SK-N-MC (cell line): ENCODE measurements at regions not wholly inside any gene's neighbourhood (a gene's known extent, or its start where the extent isn't known, plus 50 kb on each side); places are given as distances from the start of the nearest gene placed in this dataset.
"Not testable (repeated sequence)": the region's sequence is repeated elsewhere in the genome, so short reads cannot be mapped to it uniquely, and the experiment has no call there.

Experiments
- DNase-seq: peaks from one replicate; pipeline ENCODE4 v3.0.0-alpha.2; 2011; ENCODE audit warnings: low read depth, low spot score
- H3K27ac ChIP-seq: fragments of 200-600 bp; sonication (generic); 2 replicates; pipeline ENCODE4 v1.5.1; 2016; ENCODE audit warnings: mixed run types
- H3K36me3 ChIP-seq: fragments of 200-600 bp; sonication (generic); 2 replicates; pipeline ENCODE4 v1.6.1; 2017; ENCODE audit warnings: antibody characterized with exemption, low read length, mixed read lengths; ENCODE audit not compliant: insufficient read depth
- H3K4me3 ChIP-seq: fragments of 200-600 bp; sonication (generic); 2 replicates; pipeline ENCODE4 v1.5.1; 2016
- H3K9ac ChIP-seq: fragments of 200-600 bp; sonication (generic); 2 replicates; pipeline ENCODE4 v1.8.0; 2017; ENCODE audit warnings: mixed run types, mixed read lengths; ENCODE audit not compliant: insufficient read length
- H3K9me3 ChIP-seq: fragments of 200-600 bp; sonication (generic); 2 replicates; pipeline ENCODE4 v1.6.1; 2017; ENCODE audit warnings: low read depth, mild to moderate bottlenecking, antibody characterized with exemption, low read length, moderate library complexity, mixed read lengths
- EZH2 ChIP-seq: fragments of 200-600 bp; sonication (generic); IDR thresholded peaks from one replicate; pipeline ENCODE4 v1.6.1; 2017; ENCODE audit warnings: antibody characterized with exemption
- FOXP2 ChIP-seq: optimal IDR thresholded peaks from 2 replicates; pipeline ENCODE3; 2011; ENCODE audit warnings: mild to moderate bottlenecking, moderate library complexity; ENCODE audit not compliant: insufficient read depth; ENCODE audit errors: extremely low read length, control extremely low read depth
- POLR2AphosphoS5 ChIP-seq: IDR thresholded peaks from 2 replicates; pipeline ENCODE4 v1.6.1; 2012; ENCODE audit warnings: mild to moderate bottlenecking, low read depth, low read length, borderline replicate concordance

DNA sequence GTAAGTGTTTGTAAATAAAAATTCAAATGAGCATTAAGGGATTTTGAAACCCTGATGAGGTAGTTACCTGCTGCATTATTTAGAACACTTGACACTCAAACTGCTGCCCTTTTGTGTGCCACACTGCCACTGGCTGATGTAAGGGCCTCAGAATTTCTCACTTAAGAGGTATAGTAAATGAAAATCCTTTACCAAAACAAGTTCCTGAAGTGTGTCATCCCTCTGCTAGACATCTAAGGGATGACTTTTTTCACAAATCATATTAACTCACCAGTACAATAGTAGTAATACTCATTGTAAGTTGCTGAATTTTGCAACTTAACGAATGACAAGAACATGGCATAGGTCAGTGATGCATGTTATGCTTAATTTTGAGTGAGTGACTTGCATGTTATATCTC is 274.9 kb upstream of the UBE2E3 start:
- H3K9me3 ChIP-seq, result no peaks in the 10 kb centered on the region
- no peak overlapping the region for H3K4me3 ChIP-seq
- no peak for DNase-seq
- peak overlapping the region; percentile 35; the same call in 1 of the 2 replicates for H3K27ac ChIP-seq
- no peaks in the 10 kb centered on the region for H3K36me3 ChIP-seq
- TF ChIP-seq FOXP2, result no peak
- TF ChIP-seq EZH2, result no peak
- no peak for TF ChIP-seq POLR2AphosphoS5
- H3K9ac ChIP-seq, result no peak overlapping the region

DNA sequence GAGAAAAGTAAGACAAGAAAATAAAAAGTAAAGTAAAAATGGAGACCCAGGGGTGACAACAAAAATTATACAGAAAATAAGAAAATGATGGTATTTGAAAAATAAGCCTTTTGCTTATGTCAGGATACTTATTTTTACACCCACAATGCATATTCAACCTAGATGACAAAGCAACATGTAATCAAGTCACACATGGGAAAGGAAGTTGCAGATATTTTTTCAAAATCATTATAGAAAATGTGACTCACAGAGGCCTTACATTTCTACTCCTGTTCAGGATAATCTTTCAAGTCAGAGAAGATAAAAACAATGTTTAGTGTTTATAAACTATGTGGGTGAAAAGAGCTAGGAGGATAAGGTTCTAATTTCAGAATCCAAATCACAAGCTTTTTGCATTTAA is 275.3 kb upstream of the UBE2E3 start:
- Histone ChIP-seq H3K9me3 (no peaks in the 10 kb centered on the region), H3K27ac (peak overlapping the region; percentile 35; the same call in 1 of the 2 replicates), H3K4me3 (no peak overlapping the region), H3K9ac (no peak overlapping the region), H3K36me3 (no peaks in the 10 kb centered on the region)
- TF ChIP-seq FOXP2 (no peak), POLR2AphosphoS5 (no peak), EZH2 (no peak)
- DNase-seq, result no peak

DNA sequence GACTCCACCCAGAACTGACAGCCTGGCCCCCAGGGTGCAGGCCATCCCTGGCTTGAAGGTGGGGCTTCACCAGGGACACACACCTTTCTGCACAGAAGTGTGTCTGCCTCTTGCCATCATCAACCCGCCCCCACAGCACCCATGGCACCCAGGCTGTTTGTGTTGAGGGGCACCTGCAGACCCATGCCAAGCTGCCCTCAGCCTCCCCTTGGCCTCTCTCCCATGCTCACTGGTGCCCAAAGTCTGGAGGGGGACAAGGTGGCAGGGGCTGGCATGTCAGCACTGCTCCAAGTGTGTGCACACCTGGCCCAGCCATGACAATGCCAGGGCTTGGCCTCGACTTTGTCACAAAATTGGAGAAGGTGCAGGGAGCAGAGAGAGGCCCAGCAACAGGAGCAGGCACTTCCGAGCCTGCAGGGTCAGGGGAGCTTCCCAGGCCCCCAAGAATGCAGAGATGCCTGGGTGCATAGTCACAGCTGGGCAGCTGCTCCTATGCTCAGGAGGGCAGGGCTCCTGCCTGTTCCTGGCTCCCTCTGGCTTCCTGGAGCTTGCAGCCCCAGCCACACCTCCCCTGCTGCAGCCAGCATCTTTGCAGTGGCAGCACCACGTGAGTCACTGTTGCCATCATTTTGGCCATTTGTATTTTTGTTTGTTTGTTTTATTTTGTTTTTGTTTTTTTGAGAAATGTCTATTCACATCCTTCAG is 280.6 kb upstream of the UBE2E3 start:
- no peak for DNase-seq

DNA sequence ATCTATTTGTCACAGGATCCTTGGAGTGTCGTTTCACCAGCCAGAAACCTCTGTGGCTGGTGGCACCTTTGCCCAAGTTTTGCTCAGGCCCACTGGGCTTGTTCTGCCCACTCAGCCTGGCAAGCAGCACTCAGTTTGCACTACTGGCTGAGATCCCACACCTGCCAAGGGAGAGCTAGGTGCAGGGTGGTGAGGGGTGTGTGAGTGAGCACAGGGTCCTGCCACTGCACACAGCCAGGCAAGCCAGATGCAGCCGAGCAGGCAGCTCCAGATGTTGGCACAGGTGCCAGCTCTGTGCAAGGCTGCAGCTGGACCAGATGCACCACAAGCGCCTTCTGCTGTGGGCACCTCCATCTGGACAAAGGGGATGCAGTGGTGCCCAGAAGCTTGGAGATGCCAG is 281.7 kb upstream of the UBE2E3 start:
- Histone ChIP-seq H3K36me3 (no peaks in the 10 kb centered on the region), H3K9me3 (no peaks in the 10 kb centered on the region), H3K27ac (no peak overlapping the region), H3K4me3 (no peak overlapping the region), H3K9ac (no peak overlapping the region)
- TF ChIP-seq EZH2 (no peak), POLR2AphosphoS5 (no peak), FOXP2 (no peak)
- no peak for DNase-seq

More for the DNA sequence above, 280.6 kb upstream of the UBE2E3 start:
- Histone ChIP-seq H3K4me3 (no peak overlapping the region), H3K27ac (no peak overlapping the region), H3K9ac (no peak overlapping the region), H3K36me3 (no peaks in the 10 kb centered on the region), H3K9me3 (no peaks in the 10 kb centered on the region)
- TF ChIP-seq POLR2AphosphoS5, result no peak
- no peak for TF ChIP-seq FOXP2
- no peak for TF ChIP-seq EZH2

DNA sequence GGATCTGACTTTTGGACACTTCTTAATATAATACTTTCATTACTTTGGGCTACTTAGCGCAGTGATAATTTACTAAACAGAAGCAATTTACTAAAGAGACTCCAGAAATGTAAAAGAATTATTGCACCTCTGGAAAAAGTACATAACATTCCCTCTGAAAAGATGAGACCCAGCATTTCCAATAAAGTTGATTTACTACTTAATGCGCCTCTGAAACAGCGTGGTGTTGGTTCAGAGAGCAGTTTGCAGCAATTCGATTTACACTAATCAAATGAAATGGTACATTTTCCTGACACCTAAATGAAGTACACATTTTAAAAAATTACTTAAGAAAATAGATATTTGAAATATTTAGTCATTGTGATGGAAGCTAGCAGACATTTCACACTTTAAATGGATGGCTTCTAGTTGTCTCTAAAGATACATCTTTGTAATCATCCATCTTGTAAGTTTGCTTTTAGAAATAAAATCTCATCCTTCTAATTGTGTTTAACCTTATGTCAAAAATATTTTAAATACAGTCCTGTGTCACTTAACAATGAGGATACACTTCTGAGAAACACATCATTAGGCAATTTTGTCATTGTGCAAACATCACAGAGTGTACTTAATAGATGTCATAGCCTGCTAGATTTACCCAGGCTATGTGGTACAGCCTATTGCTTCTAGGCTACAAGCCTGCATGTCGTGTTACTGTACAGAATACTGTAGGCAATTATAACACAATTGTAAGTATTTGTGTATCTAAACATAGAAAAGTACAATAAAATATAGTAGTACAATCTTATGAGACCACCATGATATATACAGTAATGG is 284.6 kb upstream of the UBE2E3 start:
- H3K36me3 ChIP-seq, result no peaks in the 10 kb centered on the region
- H3K27ac ChIP-seq, result no peak overlapping the region
- TF ChIP-seq FOXP2 (no peak), EZH2 (no peak), POLR2AphosphoS5 (no peak)
- no peak for DNase-seq
- no peaks in the 10 kb centered on the region for H3K9me3 ChIP-seq
- H3K4me3 ChIP-seq, result no peak overlapping the region
- H3K9ac ChIP-seq, result no peak overlapping the region

DNA sequence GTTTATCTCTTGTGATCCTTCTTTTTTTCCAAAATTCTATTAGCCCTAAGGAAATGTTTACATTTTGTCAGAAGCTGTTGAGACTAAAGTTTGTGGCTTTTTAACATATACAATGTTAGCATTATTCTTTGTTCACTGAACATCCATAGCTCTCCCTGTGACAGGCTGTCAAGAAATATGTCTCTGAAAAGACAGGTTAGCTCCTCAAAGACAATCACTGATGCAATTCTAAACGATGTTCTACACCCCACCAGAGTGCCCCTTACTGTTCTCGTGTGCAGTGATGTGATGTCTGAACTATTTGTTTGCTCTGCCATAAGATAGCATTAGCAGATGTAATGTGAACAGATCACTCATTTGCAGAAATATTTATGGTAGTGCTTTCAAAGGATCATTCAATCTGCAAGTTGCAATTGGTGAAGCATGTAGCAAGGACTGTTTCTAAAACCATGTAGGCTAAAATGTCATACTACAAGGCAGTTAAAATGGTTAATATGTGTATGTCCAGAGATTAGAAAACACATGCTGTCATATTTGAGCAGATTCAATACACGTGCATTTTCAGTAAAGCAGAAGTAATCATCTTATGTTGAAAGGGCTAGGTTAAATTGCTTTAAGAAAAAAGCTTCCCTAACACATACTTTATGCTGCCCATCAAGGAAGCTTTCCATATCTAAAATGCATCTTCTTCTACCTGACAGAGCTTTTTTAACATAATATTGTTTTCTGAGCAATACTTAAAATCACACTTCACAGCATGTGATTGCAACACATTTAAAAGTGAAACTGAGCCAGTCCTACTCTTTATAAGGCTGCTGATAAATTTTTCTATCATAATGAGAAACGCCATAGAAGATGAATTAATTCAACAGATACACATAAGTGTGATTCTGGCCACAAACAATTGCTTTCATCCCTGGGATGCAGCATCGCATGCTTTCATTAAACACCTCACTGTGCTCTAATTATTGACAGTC is 285.7 kb upstream of the UBE2E3 start:
- Histone ChIP-seq H3K36me3 (no peaks in the 10 kb centered on the region), H3K9me3 (no peaks in the 10 kb centered on the region), H3K27ac (no peak overlapping the region), H3K4me3 (no peak overlapping the region), H3K9ac (no peak overlapping the region)
- TF ChIP-seq POLR2AphosphoS5 (no peak), FOXP2 (no peak), EZH2 (no peak)
- no peak for DNase-seq

DNA sequence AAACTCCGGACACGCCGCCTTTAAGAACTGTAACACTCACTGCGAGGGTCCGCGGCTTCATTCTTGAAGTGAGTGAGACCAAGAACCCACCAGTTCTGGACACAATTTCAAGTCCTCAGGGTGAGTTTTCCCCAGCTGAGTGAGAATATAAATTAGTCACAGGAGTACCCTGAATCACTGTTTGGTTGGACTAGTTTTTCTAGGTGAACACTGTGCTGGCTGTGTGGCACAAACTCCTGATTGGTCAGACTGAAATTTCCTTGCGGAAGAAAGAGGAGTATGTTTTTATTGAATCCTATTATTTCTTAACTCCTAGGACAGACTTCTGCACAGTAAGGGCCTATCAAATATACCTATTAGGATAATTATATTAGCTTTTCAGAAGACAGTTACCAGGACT is 288.1 kb upstream of the UBE2E3 start:
- Histone ChIP-seq H3K4me3 (no peak overlapping the region), H3K36me3 (no peaks in the 10 kb centered on the region), H3K27ac (no peak overlapping the region), H3K9me3 (no peaks in the 10 kb centered on the region), H3K9ac (no peak overlapping the region)
- DNase-seq, result no peak
- TF ChIP-seq FOXP2 (no peak), EZH2 (no peak), POLR2AphosphoS5 (no peak)

DNA sequence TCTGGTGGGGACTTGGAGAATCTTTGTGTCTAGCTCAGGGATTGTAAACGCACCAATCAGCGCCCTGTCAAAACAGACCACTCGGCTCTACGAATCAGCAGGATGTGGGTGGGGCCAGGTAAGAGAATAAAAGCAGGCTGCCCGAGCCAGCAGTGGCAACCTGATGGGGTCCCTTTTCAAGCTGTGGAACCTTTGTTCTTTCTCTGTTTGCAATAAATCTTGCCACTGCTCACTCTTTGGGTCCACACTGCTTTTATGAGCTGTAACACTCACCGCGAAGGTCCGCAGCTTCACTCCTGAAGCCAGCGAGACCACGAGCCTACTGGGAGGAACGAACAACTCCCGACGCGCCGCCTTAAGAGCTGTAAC is 288.6 kb upstream of the UBE2E3 start:
- not testable (repeated sequence) for H3K9me3 ChIP-seq, H3K9ac ChIP-seq, H3K4me3 ChIP-seq, H3K27ac ChIP-seq, H3K36me3 ChIP-seq, DNase-seq

DNA sequence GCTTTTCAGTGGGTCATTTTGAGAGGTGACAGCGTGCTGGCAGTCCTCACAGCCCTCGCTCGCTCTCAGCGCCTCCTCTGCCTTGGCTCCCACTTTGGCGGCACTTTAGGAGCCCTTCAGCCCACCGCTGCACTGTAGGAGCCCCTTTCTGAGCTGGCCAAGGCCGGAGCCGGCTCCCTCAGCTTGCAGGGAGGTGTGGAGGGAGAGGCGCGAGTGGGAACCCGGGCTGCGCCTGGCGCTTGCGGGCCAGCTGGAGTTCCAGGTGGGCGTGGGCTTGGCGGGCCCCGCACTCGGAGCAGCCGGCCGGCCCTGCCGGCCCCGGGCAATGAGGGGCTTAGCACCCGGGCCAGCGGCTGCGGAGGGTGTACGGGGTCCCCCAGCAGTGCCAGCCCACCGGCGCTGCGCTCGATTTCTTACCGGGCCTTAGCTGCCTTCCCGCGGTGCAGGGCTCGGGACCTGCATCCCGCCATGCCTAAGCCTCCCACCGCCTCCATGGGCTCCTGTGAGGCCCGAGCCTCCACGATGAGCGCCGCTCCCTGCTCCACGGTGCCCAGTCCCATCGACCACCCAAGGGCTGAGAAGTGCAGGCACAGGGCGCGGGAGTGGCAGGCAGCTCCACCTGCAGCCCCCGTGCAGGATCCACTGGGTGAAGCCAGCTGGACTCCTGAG is 289.1 kb upstream of the UBE2E3 start:
- not testable (repeated sequence) for H3K27ac ChIP-seq, H3K4me3 ChIP-seq, DNase-seq, H3K9me3 ChIP-seq, H3K9ac ChIP-seq, H3K36me3 ChIP-seq
